Kidney (tissue), 13 donors: ENCODE measurements at regions not wholly inside any gene's neighbourhood (a gene's known extent, or its start where the extent isn't known, plus 50 kb on each side); places are given as distances from the start of the nearest gene placed in this dataset.

Experiments
- DNase-seq, 5 donors: peaks; one replicate each; pipeline ENCODE4 v3.0.0-alpha.2; 2013 to 2020
- FAIRE-seq: peaks from 2 replicates; lab custom pipeline; 2012; peaks lifted over from hg19 to GRCh38; lab: Jason Lieb, UNC
- H3K27ac ChIP-seq, 2 donors: one replicate each; pipeline ENCODE4 v1.7.0; 2013; ENCODE audit warnings: low read depth in 2 of 2, low read length in 2 of 2, inconsistent platforms in 1 of 2
- H3K27me3 ChIP-seq: one replicate; pipeline ENCODE4 v1.7.1; 2013; ENCODE audit warnings: low read length, inconsistent platforms; ENCODE audit not compliant: control insufficient read depth, insufficient read depth
- H3K36me3 ChIP-seq, 3 donors: one replicate each; pipeline versions ENCODE4 v1.7.0 to v1.7.1; 2013; ENCODE audit warnings: low read length in 3 of 3, control low read depth in 1 of 3, inconsistent platforms in 1 of 3; ENCODE audit not compliant: insufficient read depth in 3 of 3, control insufficient read depth in 2 of 3
- H3K4me1 ChIP-seq, 3 donors: one replicate each; pipeline versions ENCODE4 v1.7.0 to v1.7.1; 2013; ENCODE audit warnings: low read length in 3 of 3, inconsistent platforms in 1 of 3, low read depth in 1 of 3; ENCODE audit not compliant: control insufficient read depth in 2 of 3, insufficient read depth in 2 of 3
- H3K4me3 ChIP-seq, 3 donors: one replicate each; pipeline versions ENCODE4 v1.7.0 to v1.8.1; 2013; ENCODE audit warnings: low read length in 3 of 3, control low read depth in 1 of 3, inconsistent platforms in 1 of 3
- H3K9ac ChIP-seq, 3 donors: one replicate each; pipeline versions ENCODE4 v1.7.0 to v1.7.1; 2013; ENCODE audit warnings: low read length in 3 of 3, control low read depth in 1 of 3, inconsistent platforms in 1 of 3
- H3K9me3 ChIP-seq, 3 donors: one replicate each; pipeline versions ENCODE4 v1.7.0 to v1.7.1; 2013; ENCODE audit warnings: low read length in 3 of 3, control low read depth in 1 of 3, inconsistent platforms in 1 of 3; ENCODE audit not compliant: control insufficient read depth in 2 of 3, insufficient read depth in 1 of 3
- CTCF ChIP-seq: IDR thresholded peaks from 3 replicates; pipeline ENCODE4 v1.5.1; 2012; ENCODE audit warnings: mild to moderate bottlenecking, moderate library complexity, borderline replicate concordance; ENCODE audit not compliant: insufficient read depth; ENCODE audit errors: extremely low read depth
- intact Hi-C: fragments of 100-400 bp; cut with DNase I; formaldehyde crosslinking; loops from one replicate; pipeline ENCODE4 v1.11.1; 2022
- donor health status: control.
- donor health status: control.
- donor health status: control.
- donor health status: control.
- donor health status: control.
- donor health status: DM: yes; HTN: yes; CAD: no.
- donor health status: Normal renal cell carcinoma (clear cell type).

DNA sequence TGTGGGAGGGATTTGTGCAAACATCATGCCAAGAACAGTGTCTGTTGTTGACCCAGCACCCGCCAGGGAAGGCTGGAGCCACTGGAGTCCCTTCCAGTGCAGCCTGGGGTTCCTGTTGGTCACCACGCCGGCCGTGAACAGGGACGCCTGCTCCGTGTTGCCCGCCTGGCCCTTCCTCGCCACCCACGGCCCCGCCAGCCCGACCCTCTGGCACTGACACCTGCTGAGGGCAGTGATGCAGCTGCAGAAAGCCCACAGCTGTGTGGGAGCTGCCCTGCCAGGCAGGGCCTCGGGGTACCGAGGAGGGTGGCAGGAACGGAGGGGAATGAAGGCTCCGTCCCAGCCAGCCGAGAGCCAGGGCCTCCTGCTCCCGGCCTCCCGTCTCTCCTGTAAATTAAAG lies 75.5 kb upstream of the SLCO4A1 start:
- Histone ChIP-seq H3K27me3 (no peaks in the 10 kb centered on the region), H3K27ac (no peak overlapping the region), H3K4me1 (no peaks in the 10 kb centered on the region), H3K4me3 (no peak overlapping the region), H3K9ac (no peak overlapping the region), H3K9me3 (no peaks in the 10 kb centered on the region), H3K36me3 (no peaks in the 10 kb centered on the region)
- DNase-seq (no peak), FAIRE-seq (no peak)
- no peak for TF ChIP-seq CTCF
- intact Hi-C loops = no loop called here

DNA sequence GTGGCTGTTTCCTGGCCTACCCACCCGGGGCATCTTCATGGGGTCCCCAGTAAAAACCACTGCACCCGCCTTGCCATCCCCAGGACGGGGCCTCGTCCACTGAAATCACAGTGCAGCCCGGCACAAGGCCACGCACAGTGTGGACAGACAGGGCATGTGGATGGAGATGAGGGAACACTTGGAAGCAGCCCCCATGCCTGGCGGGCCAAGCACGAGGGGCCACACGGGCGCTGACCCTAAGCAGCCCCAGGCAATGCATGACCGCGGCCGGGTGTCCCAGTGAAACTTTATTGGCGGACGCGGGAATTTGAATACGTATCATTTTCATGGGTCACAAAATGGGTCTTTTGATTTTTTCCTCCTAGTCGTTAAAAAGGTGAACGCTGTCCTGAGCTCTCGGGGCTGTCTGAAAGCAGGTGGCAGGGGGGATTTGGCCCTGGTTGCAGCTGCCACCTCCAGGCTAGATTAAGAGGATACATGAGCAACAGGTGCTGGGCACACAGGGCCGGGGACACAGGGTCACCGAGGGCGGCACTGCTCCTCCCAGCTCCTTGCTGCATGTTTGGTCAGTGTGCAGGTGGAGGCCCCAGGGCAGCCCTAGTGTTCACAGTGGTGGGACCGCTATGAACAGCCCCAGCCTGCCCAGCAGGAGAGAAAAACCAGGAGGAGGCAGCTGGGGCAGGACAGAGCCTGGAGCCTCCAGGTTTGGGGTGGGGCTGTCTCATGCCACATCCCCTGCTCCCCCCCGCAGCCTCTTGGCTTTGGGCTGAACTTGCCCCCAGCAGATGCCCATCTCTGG lies 74.9 kb upstream of the SLCO4A1 start:
- no peak for FAIRE-seq
- H3K4me3 ChIP-seq = no peak overlapping the region
- no peak for DNase-seq
- no peak for TF ChIP-seq CTCF
- H3K27me3 ChIP-seq = no peaks in the 10 kb centered on the region
- no peaks in the 10 kb centered on the region for H3K9me3 ChIP-seq
- H3K4me1 ChIP-seq = no peaks in the 10 kb centered on the region
- H3K27ac ChIP-seq = no peak overlapping the region
- no peaks in the 10 kb centered on the region for H3K36me3 ChIP-seq
- intact Hi-C loops = no loop called here
- no peak overlapping the region for H3K9ac ChIP-seq

DNA sequence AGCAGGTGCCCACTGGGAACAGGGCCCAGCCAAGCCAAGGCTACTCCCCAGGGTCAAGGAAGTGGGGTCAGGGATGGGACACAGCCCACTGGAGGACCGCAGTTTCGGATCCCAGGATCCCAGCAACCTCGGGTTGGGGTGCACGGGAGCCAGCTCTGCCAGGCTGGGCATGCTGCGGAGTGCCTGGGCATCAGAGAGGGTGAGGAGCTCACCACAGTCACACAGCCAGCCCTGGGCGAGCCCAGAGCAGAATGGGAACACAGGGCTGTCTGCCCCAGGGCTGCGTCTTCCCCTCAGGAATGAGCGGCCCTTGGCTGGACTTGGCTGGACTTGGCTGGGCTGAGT lies 74.3 kb upstream of the SLCO4A1 start:
- FAIRE-seq (no peak), DNase-seq (no peak)
- Histone ChIP-seq H3K9me3 (no peaks in the 10 kb centered on the region), H3K27me3 (peaks cover 2% of the 10 kb centered on the region), H3K4me3 (no peak overlapping the region), H3K9ac (no peak overlapping the region), H3K36me3 (no peaks in the 10 kb centered on the region), H3K27ac (no peak overlapping the region), H3K4me1 (no peaks in the 10 kb centered on the region)
- intact Hi-C loops = no loop called here
- TF ChIP-seq CTCF = no peak

- intact Hi-C loops = no loop called here
- H3K36me3 ChIP-seq = no peaks in the 10 kb centered on the region
- FAIRE-seq = no peak
- no peak overlapping the region for H3K9ac ChIP-seq
- H3K27ac ChIP-seq = no peak overlapping the region
- H3K4me1 ChIP-seq = no peaks in the 10 kb centered on the region
- DNase-seq = no peak
- peaks cover 6% of the 10 kb centered on the region for H3K27me3 ChIP-seq
- no peaks in the 10 kb centered on the region for H3K9me3 ChIP-seq
- no peak overlapping the region for H3K4me3 ChIP-seq
- no peak for TF ChIP-seq CTCF
These were observed 72.7 kb upstream of the SLCO4A1 start for GRCh38 chr20:62569615-62570014.
